ENCODE measurements at regions not wholly inside any gene's neighbourhood (a gene's known extent, or its start where the extent isn't known, plus 50 kb on each side); places are given as distances from the start of the nearest gene placed in this dataset.

DNA sequence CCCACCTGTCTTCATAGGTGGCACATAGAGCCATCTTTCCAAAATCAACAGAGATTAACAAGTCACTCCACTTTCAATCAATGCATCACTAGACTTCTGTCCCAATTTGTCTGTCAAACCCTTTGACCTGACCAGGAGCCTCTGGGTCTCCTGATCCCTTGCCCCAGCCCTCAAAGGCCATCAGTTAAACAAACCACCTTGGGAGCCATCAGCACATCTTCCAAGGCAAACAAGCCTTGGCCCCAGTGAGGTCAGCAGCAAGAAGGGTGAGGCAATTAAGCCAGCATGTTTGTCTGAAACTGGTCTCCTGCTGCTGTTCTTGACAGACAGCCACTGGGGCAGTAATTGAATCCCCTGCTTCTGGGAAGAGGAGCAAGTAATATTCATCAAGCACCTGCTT, 742.8 kb upstream of the TBX3 start:
- TF ChIP-seq CTBP1 (IDR thresholded peaks at IDR 0.05; ENCODE audit: borderline replicate concordance) (no peak), FOXA1 (IDR thresholded peaks at IDR 0.05) (no peak), FOXK2 (IDR thresholded peaks at IDR 0.05) (no peak), BHLHE40 (IDR thresholded peaks at IDR 0.05; ENCODE audit: borderline replicate concordance) (no peak), ELF4 (IDR thresholded peaks at IDR 0.05) (no peak), SUZ12 (IDR thresholded peaks at IDR 0.05) (no peak), SP1 (IDR thresholded peaks at IDR 0.05) (no peak), TARDBP (IDR thresholded peaks at IDR 0.05) (no peak), LEF1 (IDR thresholded peaks at IDR 0.05; ENCODE audit: borderline replicate concordance) (no peak), L3MBTL2 (conservative IDR thresholded peaks at IDR 0.05) (no peak), ARNT (IDR thresholded peaks at IDR 0.05) (no peak), FOXM1 (IDR thresholded peaks at IDR 0.05; ENCODE audit: borderline replicate concordance) (no peak), NFRKB (IDR thresholded peaks at IDR 0.05) (no peak), HDGF (IDR thresholded peaks at IDR 0.05; ENCODE audit: borderline replicate concordance) (no peak)
